Memory B cell (primary cell): ENCODE measurements at regions not wholly inside any gene's neighbourhood (a gene's known extent, or its start where the extent isn't known, plus 50 kb on each side); places are given as distances from the start of the nearest gene placed in this dataset.
A peak's percentile ranks its signal among the peaks of the same experiment; 100 is the strongest.
"Not testable (repeated sequence)": the region's sequence is repeated elsewhere in the genome, so short reads cannot be mapped to it uniquely, and the experiment has no call there.

Experiments used
- ATAC-seq: fragments of 150-1000 bp; cut with Tn5 transposase; 2 replicates; pipeline ENCODE4 v1.10.0; 2021; ENCODE audit warnings: low read depth, mild to moderate bottlenecking, moderate library complexity
- DNase-seq, 2 donors: peaks; one replicate each; pipeline ENCODE4 v3.0.0; 2022; ENCODE audit warnings: low spot score in 2 of 2
- H3K27ac Mint-ChIP-seq: one replicate; pipeline ENCODE4 v1.8.0; 2022; ENCODE audit warnings: mild to moderate bottlenecking, moderate library complexity, mixed read lengths
- H3K27me3 Mint-ChIP-seq: one replicate; pipeline ENCODE4 v1.8.0; 2022; ENCODE audit warnings: mixed read lengths
- H3K36me3 Mint-ChIP-seq: one replicate; pipeline ENCODE4 v1.8.0; 2022; ENCODE audit warnings: mild to moderate bottlenecking, mixed read lengths
- H3K4me1 Mint-ChIP-seq: one replicate; pipeline ENCODE4 v1.8.0; 2022; ENCODE audit warnings: mixed read lengths
- H3K4me3 Mint-ChIP-seq: one replicate; pipeline ENCODE4 v1.8.0; 2022; ENCODE audit warnings: mild to moderate bottlenecking, moderate library complexity, mixed read lengths
- H3K9me3 Mint-ChIP-seq: one replicate; pipeline ENCODE4 v1.8.0; 2022; ENCODE audit warnings: mixed read lengths

GRCh38 chr17:77840513-77841165, 117.9 kb upstream of the TNRC6C start:
- Mint-ChIP-seq H3K27ac (no peak overlapping the region), H3K27me3 (peaks cover 34% of the 10 kb centered on the region), H3K4me1 (peaks cover 22% of the 10 kb centered on the region)

GRCh38 chr17:77841742-77842527, 116.6 kb upstream of the TNRC6C start:
- H3K27ac Mint-ChIP-seq, result no peak overlapping the region
- no peaks in the 10 kb centered on the region for H3K36me3 Mint-ChIP-seq
- DNase-seq (no peak), ATAC-seq (no peak)
- H3K27me3 Mint-ChIP-seq, result peaks cover 34% of the 10 kb centered on the region
- H3K4me1 Mint-ChIP-seq, result peaks cover 29% of the 10 kb centered on the region
- no peak overlapping the region for H3K4me3 Mint-ChIP-seq
- H3K9me3 Mint-ChIP-seq, result no peaks in the 10 kb centered on the region

More at GRCh38 chr17:77840513-77841165, 117.9 kb upstream of the TNRC6C start:
- no peaks in the 10 kb centered on the region for H3K36me3 Mint-ChIP-seq
- H3K9me3 Mint-ChIP-seq, result no peaks in the 10 kb centered on the region
- no peak overlapping the region for H3K4me3 Mint-ChIP-seq
- ATAC-seq (no peak), DNase-seq (no peak)

DNA sequence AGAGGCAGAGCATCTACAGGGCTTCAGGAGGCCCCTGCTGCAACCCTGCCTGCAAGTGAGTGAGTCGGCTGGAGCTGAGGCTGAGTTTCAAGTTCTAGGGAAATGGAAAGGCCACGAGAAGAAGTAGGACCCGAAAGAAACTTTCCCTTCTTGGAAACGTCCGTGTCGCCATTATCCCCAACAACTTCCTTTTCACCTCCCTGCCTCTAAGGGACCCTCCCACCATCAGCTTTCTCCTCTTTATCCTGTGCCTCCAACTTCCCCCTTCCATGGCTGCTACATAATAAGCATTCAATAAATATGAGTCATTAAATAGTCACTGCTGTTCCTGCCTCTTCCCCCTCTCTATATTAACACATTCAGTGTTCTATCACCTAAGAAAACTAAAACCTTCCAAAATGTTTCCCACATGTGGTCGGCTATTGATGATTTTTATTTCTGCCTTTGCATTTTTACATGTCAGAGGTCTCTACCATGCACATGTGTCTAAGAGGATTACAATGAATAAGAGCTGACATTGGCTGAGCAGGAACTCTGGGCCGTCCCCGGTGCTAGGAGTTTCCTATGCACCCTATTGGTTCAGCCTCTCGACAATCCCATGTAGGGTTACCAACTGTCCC, 115.9 kb upstream of the TNRC6C start:
- no peak overlapping the region for H3K27ac Mint-ChIP-seq
- no peaks in the 10 kb centered on the region for H3K36me3 Mint-ChIP-seq
- H3K4me1 Mint-ChIP-seq, result peaks cover 30% of the 10 kb centered on the region
- no peak overlapping the region for H3K4me3 Mint-ChIP-seq
- no peak for ATAC-seq
- no peak for DNase-seq
- H3K27me3 Mint-ChIP-seq, result peaks cover 34% of the 10 kb centered on the region
- no peaks in the 10 kb centered on the region for H3K9me3 Mint-ChIP-seq

GRCh38 chr17:77843255-77843895, 115.1 kb upstream of the TNRC6C start:
- DNase-seq (peak in 1 of 2 donors; percentile 47), ATAC-seq (peak; percentile 90)
- H3K27ac Mint-ChIP-seq, H3K9me3 Mint-ChIP-seq, H3K36me3 Mint-ChIP-seq, H3K4me3 Mint-ChIP-seq: not testable (repeated sequence)
- Mint-ChIP-seq H3K27me3 (peaks cover 31% of the 10 kb centered on the region), H3K4me1 (peaks cover 30% of the 10 kb centered on the region)

GRCh38 chr17:77843896-77844295, 114.6 kb upstream of the TNRC6C start:
- DNase-seq (no peak), ATAC-seq (no peak)
- Mint-ChIP-seq H3K27me3 (peaks cover 27% of the 10 kb centered on the region), H3K27ac (no peak overlapping the region), H3K9me3 (no peaks in the 10 kb centered on the region), H3K36me3 (no peaks in the 10 kb centered on the region), H3K4me3 (no peak overlapping the region), H3K4me1 (peaks cover 29% of the 10 kb centered on the region)

GRCh38 chr17:77844681-77845080, 113.8 kb upstream of the TNRC6C start:
- H3K36me3 Mint-ChIP-seq, result no peaks in the 10 kb centered on the region
- H3K4me1 Mint-ChIP-seq, result peaks cover 25% of the 10 kb centered on the region
- no peak overlapping the region for H3K27ac Mint-ChIP-seq
- H3K9me3 Mint-ChIP-seq, result no peaks in the 10 kb centered on the region
- ATAC-seq, result no peak
- DNase-seq, result no peak
- H3K4me3 Mint-ChIP-seq, result no peak overlapping the region
- H3K27me3 Mint-ChIP-seq, result peaks cover 19% of the 10 kb centered on the region

- H3K27ac Mint-ChIP-seq, result no peak overlapping the region
- peaks cover 25% of the 10 kb centered on the region for H3K4me1 Mint-ChIP-seq
- H3K9me3 Mint-ChIP-seq, result no peaks in the 10 kb centered on the region
- peaks cover 18% of the 10 kb centered on the region for H3K27me3 Mint-ChIP-seq
- DNase-seq (no peak), ATAC-seq (no peak)
- no peaks in the 10 kb centered on the region for H3K36me3 Mint-ChIP-seq
- H3K4me3 Mint-ChIP-seq, result no peak overlapping the region
Measured at GRCh38 chr17:77845541-77846225, 112.8 kb upstream of the TNRC6C start.

- H3K9me3 Mint-ChIP-seq, result no peaks in the 10 kb centered on the region
- DNase-seq, result no peak
- no peak overlapping the region for H3K4me3 Mint-ChIP-seq
- no peaks in the 10 kb centered on the region for H3K36me3 Mint-ChIP-seq
- peak; percentile 30 for ATAC-seq
- H3K27ac Mint-ChIP-seq, result peak overlapping the region; percentile 43
- peaks cover 13% of the 10 kb centered on the region for H3K27me3 Mint-ChIP-seq
- peaks cover 25% of the 10 kb centered on the region for H3K4me1 Mint-ChIP-seq
Measured at GRCh38 chr17:77846531-77847085, 111.9 kb upstream of the TNRC6C start.

- no peak for ATAC-seq
- Mint-ChIP-seq H3K4me3 (no peak overlapping the region), H3K4me1 (peaks cover 22% of the 10 kb centered on the region), H3K9me3 (no peaks in the 10 kb centered on the region), H3K36me3 (no peaks in the 10 kb centered on the region), H3K27me3 (peaks cover 11% of the 10 kb centered on the region), H3K27ac (no peak overlapping the region)
- no peak for DNase-seq
Measured at GRCh38 chr17:77847221-77848085, 111.0 kb upstream of the TNRC6C start.

GRCh38 chr17:77848257-77848656, 110.2 kb upstream of the TNRC6C start:
- Mint-ChIP-seq H3K4me3 (no peak overlapping the region), H3K27me3 (peaks cover 6% of the 10 kb centered on the region), H3K4me1 (peaks cover 16% of the 10 kb centered on the region), H3K27ac (no peak overlapping the region), H3K9me3 (no peaks in the 10 kb centered on the region), H3K36me3 (no peaks in the 10 kb centered on the region)
- DNase-seq (no peak), ATAC-seq (no peak)

DNA sequence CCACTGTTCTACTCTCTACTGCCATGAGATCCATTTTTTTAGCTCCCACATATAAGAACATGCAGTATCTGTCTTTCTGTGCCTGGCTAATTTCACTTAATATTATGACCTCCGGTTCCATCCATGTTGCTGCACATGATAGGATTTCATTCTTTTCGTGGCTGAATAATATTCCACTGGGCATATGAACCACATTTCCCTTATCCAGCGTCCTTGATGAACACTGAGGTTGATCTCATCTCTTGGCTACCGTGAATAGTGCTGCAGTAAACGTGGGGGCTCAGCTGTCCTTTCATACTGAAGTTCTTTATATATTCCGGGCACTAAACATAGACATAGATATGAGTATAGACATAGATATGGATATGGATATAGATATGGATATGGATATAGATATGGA, 109.3 kb upstream of the TNRC6C start:
- Mint-ChIP-seq H3K4me3 (no peak overlapping the region), H3K27me3 (peaks cover 5% of the 10 kb centered on the region), H3K27ac (no peak overlapping the region), H3K36me3 (no peaks in the 10 kb centered on the region), H3K4me1 (peaks cover 10% of the 10 kb centered on the region), H3K9me3 (no peaks in the 10 kb centered on the region)
- DNase-seq (no peak), ATAC-seq (no peak)

DNA sequence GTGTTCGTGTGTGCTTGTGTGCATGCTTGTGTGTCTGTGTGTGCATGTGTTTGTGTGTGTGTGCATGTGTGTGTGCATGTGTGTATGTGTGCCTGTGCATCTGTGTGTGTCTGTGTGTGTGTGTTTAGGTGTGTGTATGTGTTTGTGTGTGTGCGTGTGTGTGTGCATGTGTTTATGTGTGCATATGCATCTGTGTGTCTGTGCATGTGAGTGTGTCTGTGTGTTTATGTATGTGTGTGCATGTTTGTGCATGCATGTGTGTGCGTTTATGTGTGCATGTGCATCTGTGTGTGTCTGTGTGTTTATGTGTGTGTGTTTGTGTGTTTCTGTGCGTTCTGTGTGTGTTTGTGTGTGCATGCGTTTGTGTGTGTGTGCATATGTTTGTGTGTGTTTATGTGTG, 106.6 kb upstream of the TNRC6C start:
- H3K4me3 Mint-ChIP-seq, result no peak overlapping the region
- H3K27me3 Mint-ChIP-seq, result peaks cover 5% of the 10 kb centered on the region
- H3K9me3 Mint-ChIP-seq, result no peaks in the 10 kb centered on the region
- no peak for DNase-seq
- no peaks in the 10 kb centered on the region for H3K36me3 Mint-ChIP-seq
- no peak overlapping the region for H3K27ac Mint-ChIP-seq
- H3K4me1 Mint-ChIP-seq, result peaks cover 3% of the 10 kb centered on the region
- no peak for ATAC-seq

GRCh38 chr17:77852731-77853130, 105.8 kb upstream of the TNRC6C start:
- no peak for ATAC-seq
- Mint-ChIP-seq H3K27ac (no peak overlapping the region), H3K27me3 (peaks cover 8% of the 10 kb centered on the region), H3K4me3 (no peak overlapping the region), H3K9me3 (no peaks in the 10 kb centered on the region), H3K36me3 (no peaks in the 10 kb centered on the region), H3K4me1 (peaks cover 8% of the 10 kb centered on the region)
- DNase-seq, result no peak
